ENCODE measurements at regions not wholly inside any gene's neighbourhood (a gene's known extent, or its start where the extent isn't known, plus 50 kb on each side); places are given as distances from the start of the nearest gene placed in this dataset.

DNA sequence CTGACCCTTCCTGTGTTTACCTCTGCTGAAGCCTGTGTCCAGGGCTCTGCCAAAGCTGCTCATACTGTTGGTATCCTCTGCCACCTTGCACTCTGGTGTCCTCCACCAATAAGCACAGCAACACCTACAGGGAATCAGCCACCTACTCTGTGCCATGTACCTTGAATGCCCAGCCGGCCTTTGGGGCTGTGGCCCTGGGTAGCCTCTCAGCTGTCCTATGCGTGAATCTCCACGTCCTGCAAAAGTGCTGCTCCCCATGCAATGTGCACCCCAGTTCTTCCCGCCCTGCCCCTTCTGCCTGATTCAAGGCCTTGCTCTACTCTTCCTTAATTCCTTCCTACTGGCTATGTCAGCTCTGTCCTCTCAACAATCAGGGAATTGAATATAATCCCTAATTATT, 506.5 kb downstream of the ARHGEF28 start:
- no peaks in the 10 kb centered on the region for H3K9me3 ChIP-seq (ENCODE audit: control insufficient read depth in 2 of 3, insufficient read depth in 1 of 3, low read length in 3 of 3)
- intact Hi-C loops (cut with DNase I) = no loop called here
- no peak overlapping the region for H3K27ac ChIP-seq (ENCODE audit: low read depth in 2 of 2, low read length in 2 of 2)
- no peak overlapping the region for H3K4me3 ChIP-seq (ENCODE audit: low read length in 3 of 3)
- H3K9ac ChIP-seq (ENCODE audit: low read length in 3 of 3) = no peak overlapping the region
- TF ChIP-seq, protein P1, sequence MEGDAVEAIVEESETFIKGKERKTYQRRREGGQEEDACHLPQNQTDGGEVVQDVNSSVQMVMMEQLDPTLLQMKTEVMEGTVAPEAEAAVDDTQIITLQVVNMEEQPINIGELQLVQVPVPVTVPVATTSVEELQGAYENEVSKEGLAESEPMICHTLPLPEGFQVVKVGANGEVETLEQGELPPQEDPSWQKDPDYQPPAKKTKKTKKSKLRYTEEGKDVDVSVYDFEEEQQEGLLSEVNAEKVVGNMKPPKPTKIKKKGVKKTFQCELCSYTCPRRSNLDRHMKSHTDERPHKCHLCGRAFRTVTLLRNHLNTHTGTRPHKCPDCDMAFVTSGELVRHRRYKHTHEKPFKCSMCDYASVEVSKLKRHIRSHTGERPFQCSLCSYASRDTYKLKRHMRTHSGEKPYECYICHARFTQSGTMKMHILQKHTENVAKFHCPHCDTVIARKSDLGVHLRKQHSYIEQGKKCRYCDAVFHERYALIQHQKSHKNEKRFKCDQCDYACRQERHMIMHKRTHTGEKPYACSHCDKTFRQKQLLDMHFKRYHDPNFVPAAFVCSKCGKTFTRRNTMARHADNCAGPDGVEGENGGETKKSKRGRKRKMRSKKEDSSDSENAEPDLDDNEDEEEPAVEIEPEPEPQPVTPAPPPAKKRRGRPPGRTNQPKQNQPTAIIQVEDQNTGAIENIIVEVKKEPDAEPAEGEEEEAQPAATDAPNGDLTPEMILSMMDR (IDR thresholded peaks at IDR 0.05; ENCODE audit: borderline replicate concordance, extremely low read depth, insufficient read depth) = no peak
- peaks cover 0 to 5% (median 3%) of the 10 kb centered on the region in 3 donors for H3K4me1 ChIP-seq (ENCODE audit: control insufficient read depth in 2 of 3, insufficient read depth in 2 of 3, low read depth in 1 of 3, low read length in 3 of 3)
- no peaks in the 10 kb centered on the region for H3K27me3 ChIP-seq (ENCODE audit: control insufficient read depth, insufficient read depth, low read length)
- FAIRE-seq (no peak), DNase-seq (peak in 1 of 5 donors; percentile 60)
- no peaks in the 10 kb centered on the region for H3K36me3 ChIP-seq (ENCODE audit: control insufficient read depth in 2 of 3, insufficient read depth in 3 of 3, low read length in 3 of 3)

DNA sequence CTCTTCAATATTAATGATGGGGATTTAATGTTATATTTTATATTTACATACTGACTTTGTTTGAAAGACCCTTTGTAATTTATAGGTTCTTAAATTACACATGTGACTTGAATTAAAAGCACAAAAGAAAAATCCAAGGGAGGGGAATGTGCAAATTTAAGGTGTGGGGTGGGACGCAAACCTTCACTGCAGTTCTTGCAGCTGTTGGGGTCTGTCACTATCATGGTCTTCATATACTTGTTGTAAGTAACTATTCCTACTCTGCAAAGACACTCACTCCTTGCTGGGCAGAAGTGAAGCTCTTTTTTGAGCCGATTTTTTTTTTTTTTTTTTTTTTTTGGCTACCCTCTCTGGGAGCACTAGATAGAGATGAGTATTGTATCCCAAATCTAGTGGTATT, 505.3 kb downstream of the ARHGEF28 start:
- no peak for DNase-seq
- H3K36me3 ChIP-seq (ENCODE audit: control insufficient read depth in 2 of 3, insufficient read depth in 3 of 3, low read length in 3 of 3) = no peaks in the 10 kb centered on the region
- H3K27me3 ChIP-seq (ENCODE audit: control insufficient read depth, insufficient read depth, low read length) = no peaks in the 10 kb centered on the region
- no peaks in the 10 kb centered on the region for H3K9me3 ChIP-seq (ENCODE audit: control insufficient read depth in 2 of 3, insufficient read depth in 1 of 3, low read length in 3 of 3)
- intact Hi-C loops (cut with DNase I) = no loop called here
- no peak overlapping the region for H3K9ac ChIP-seq (ENCODE audit: low read length in 3 of 3)
- no peak overlapping the region for H3K27ac ChIP-seq (ENCODE audit: low read depth in 2 of 2, low read length in 2 of 2)
- no peak for FAIRE-seq
- TF ChIP-seq, protein P1 (IDR thresholded peaks at IDR 0.05; ENCODE audit: borderline replicate concordance, extremely low read depth, insufficient read depth) = no peak
- no peak overlapping the region for H3K4me3 ChIP-seq (ENCODE audit: low read length in 3 of 3)
- peaks cover 0 to 8% (median 6%) of the 10 kb centered on the region in 3 donors for H3K4me1 ChIP-seq (ENCODE audit: control insufficient read depth in 2 of 3, insufficient read depth in 2 of 3, low read depth in 1 of 3, low read length in 3 of 3)

DNA sequence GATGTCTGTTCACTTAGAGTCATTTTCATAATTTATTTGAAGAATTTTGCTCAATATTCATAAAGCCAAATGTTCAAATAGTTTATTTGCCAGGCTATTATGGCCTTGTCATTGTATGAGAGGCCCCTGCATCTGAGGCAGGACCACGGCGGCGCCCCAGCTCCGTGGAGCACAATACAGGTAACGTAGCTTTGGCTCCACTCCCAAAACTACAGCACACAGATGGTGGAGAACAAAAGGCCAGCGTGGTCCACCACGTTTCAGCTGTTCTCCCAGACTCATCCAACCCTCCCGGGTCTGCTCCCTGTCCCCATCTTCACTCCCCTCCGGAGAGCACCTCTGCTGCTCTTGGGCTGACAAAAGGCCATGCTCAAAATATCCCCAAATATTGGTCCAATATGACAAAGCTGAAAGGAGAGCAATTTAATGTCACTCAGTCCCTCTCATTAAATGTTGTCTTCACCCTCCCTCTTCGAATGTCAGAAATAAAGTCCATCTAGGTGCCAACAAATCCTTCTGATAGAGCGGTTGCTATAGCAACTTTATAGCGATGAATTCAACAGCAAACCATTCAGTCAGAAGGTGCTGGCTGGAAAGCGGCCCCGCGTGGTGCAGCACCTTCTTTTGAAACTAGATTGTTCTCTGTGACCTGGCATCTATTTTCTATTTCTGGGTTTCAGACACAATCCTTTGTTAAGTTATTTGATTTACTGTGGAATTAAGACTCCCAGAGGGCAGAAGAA, 504.3 kb downstream of the ARHGEF28 start:
- Histone ChIP-seq H3K4me3 (ENCODE audit: low read length in 3 of 3) (no peak overlapping the region), H3K36me3 (ENCODE audit: control insufficient read depth in 2 of 3, insufficient read depth in 3 of 3, low read length in 3 of 3) (no peaks in the 10 kb centered on the region), H3K27me3 (ENCODE audit: control insufficient read depth, insufficient read depth, low read length) (no peaks in the 10 kb centered on the region), H3K9ac (ENCODE audit: low read length in 3 of 3) (no peak overlapping the region), H3K9me3 (ENCODE audit: control insufficient read depth in 2 of 3, insufficient read depth in 1 of 3, low read length in 3 of 3) (no peaks in the 10 kb centered on the region), H3K4me1 (ENCODE audit: control insufficient read depth in 2 of 3, insufficient read depth in 2 of 3, low read depth in 1 of 3, low read length in 3 of 3) (peaks cover 0 to 8% (median 6%) of the 10 kb centered on the region in 3 donors), H3K27ac (ENCODE audit: low read depth in 2 of 2, low read length in 2 of 2) (no peak overlapping the region)
- DNase-seq = no peak
- no peak for FAIRE-seq
- intact Hi-C loops (cut with DNase I) = no loop called here
- TF ChIP-seq, protein P1 (IDR thresholded peaks at IDR 0.05; ENCODE audit: borderline replicate concordance, extremely low read depth, insufficient read depth) = no peak

Data from kidney (tissue), 13 donors.